NCI-H1436 treated with DMSO at 0.1 percent for 48 hours (cell line): ENCODE measurements at regions not wholly inside any gene's neighbourhood (a gene's known extent, or its start where the extent isn't known, plus 50 kb on each side); places are given as distances from the start of the nearest gene placed in this dataset.

Experiments used
- DNase-seq: peaks from one replicate; lab custom pipeline; 2025; lab: John Stamatoyannopoulos, UW

DNA sequence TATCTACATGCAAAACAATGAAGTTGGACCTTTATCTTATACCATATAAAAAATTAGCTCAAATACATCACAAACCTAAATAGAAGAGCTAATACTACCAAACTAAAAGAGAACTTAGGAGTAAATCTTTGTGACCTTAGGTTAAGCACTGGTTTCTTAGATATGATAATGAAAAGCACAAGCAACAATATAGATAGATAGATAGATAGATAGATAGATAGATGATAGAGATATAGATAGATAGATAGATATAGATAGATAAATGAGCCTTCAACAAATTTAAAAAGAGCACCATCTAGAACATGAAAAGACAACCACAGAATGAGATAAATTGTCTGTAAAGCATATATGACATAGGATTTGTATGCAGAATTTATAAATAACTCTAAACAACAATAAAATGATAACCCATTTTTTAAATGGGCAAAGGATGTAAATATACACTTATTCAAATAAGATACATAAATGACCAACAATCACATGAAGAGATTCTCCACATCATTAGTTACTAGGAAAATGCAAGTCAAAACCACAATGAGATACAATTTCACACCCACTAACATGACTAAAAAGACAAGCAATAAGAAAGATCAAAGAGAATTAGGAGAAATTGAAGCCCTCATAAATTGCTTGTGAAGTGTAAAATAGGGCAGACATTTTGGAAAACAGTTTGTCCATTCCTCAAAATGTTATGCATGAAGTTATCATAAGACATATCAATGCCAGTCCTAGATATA lies 293.7 kb downstream of the BTG1 start:
- DNase-seq: no peak

DNA sequence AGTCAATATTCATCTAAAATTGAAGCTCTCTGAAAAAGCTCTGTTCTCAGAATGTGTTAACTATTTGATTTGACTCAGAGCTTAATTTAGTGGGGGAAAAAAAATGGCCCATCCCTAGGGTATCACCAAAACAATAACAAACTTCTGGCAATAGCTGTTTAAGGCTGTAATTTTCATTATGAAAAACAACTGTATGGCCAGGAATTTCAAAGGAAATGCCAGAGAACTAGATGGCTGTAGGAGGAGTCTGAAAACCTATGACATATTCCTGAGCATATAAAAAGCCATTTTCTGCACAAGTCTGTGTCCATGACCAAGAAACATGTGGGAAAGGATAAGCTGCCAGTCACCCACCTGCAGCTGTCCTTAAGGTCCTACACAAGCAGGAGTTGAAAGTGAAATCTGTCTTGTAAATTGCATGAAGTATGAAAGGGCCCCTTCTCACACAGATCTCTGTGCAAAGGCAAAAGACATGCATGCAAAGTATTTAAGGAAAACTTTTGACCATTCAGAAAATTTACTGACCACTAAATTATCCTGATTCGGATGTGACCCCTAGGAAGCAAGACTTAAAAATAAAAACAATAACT lies 299.1 kb downstream of the BTG1 start:
- DNase-seq: no peak

DNA sequence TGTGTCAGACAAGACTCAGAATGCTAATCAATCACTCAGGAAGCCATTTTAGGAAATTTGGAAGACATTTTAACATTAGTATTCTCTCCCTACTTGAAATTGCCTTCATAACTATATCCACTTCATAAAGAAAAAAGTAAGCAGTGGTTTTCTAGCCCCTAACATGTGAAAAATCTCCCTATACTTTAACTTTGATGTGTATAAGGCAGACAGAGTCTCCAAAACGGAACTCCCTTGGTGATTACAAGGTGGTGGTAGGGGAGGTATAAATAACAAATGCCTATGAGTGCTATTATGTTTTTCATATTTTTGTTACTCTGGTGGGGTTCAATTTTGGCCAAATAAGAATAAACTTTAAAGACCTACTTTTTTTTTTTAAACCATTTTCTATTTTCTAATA lies 300.3 kb downstream of the BTG1 start:
- no peak for DNase-seq

DNA sequence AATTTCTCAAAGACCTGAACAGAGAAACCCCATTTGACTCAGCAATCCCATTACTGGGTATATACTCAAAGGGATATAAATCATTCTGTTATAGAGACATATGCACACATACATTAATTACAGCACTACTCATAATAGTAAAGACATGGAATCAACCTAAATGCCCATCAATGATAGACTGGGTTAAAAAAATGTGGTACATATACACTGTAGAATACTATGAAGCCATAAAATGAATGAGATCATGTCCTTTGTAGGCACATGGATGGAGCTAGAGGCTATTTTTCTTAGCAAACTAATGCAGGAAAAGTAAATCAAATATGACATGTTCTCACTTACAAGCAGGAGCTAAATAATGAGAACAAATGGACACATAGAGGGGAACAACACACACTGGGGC lies 303.8 kb downstream of the BTG1 start:
- no peak for DNase-seq

DNA sequence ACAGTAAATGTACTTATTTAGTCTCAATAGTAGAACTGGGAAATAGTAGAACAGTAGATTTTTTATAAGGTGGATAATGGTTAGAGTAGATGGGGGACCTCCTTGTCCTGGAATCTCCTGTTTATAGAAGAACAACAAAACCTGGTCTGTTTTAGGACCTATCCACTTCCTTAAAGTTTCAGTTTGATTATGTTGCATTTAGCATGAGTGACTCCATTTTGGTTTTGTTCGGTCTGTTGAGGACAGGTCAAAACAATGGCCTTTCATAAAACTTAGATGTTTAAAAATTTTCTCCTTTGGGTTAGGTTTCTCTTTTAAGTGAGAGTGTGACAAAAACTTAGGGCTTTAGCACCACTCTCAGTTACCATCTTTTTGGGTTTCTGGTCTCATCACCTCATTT lies 308.9 kb downstream of the BTG1 start:
- DNase-seq: no peak

DNA sequence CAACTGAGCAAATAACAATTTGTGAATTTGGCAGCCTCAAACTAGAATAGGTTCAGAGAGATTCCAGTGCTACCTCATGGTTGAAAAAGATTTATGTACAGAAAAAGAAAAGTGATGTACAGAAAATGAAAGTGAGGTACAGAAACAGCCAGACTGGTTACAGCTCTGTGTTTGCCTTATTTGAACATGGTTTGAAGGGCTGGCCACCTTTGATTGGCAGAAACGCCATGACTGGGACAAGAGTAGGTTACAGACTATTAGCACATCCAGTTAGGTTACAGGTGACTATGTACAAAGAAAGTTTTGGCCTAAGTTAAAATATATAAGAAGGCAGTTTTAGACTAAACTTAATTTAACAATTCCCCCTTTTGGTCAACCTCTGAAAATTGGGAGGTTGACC lies 309.4 kb downstream of the BTG1 start:
- DNase-seq: no peak

DNA sequence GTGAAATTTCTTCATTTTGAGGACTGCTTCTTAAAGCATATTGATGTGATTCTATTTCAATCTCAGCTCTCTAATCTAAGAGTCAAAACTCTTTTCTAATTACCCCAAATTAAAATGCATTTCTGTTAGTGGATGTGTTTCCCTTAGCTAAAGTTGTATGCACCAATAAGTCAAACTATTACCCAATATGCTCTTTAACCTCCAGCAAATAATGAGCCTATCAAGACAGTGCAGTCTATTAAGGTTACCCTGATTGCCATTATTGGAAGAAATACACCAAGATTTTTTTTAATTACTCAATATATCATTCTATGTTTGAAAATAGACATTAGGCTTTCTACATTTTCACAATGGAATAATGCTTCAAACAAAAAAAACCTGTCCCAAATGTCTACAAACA lies 310.0 kb downstream of the BTG1 start:
- no peak for DNase-seq

DNA sequence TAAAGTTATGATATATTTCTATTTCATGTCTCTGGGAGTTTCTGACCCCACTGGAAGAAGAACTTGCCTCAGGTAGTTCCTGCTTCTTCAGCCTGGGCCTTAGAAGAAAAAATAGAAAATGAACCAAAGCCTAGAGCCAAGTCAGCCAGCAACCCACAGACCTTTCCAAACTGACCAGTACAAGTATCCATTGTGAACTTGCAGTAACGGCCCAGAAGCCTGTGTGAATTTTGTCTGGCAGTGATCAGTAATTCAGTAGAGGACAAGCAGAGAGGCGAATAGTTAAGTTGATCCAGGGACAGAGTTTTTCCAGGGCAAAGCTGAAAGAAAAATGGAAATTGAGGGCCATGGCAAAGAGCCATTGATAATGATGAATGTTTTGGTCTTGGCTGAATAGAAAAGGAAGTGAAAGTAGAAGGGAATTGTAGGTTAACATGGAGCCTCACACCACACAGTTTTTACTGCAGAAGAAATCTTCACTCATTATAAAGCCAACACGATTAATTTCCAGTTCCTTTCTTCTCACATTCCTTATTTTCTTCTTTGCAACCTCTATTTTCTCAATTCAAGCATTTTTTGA lies 311.8 kb downstream of the BTG1 start:
- DNase-seq: no peak

DNA sequence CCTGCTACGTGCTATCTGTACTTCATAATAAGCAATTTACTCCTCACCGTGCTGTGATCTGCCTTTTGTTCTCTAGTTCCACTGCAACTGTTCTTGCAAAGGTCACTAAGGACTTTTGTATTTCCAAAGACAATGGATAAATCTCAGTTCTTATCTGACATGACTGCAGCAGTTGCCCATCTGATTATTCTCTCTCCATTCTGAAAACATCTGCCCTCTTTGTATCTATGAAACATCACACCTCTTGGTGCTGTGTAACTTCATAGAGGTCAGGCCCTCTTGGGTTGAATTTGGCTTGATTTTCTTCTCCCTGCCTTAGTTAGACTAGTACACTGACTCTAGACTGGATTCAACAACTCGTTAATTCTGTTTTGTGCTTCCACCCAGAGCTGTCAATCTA lies 319.6 kb downstream of the BTG1 start:
- no peak for DNase-seq

DNA sequence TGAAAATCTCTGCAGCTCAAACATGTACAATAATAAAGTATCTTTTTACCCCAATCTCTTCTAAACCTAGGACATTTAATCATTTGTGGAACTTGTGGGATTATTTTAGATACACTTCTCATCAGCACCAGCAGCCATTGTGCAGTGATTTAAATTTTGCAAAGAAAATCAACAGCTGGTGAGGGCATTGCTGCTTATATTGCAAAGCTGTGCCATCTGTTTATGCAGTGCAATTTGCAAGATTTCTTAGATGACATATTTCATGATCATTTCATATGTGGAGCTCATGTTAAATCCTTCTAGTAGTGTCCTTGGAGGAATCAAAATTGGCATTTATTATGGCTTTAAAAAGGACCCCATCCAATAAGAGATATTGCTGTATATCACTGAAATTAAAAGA lies 320.7 kb downstream of the BTG1 start:
- DNase-seq: no peak

DNA sequence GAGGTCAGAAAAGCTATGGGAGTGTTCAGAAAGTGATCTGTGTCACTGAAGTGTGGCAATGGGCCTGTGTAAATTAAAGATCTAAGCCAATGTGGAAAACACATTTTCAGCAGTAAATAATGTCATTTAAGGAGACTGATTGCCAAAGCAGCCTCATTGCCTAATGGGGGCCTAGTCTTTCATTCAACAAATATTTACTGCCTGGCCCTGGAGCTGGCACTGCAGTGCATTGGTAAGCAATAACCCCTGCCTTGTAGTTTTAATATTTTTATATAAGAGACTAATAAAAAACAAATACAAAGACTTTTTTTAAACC lies 326.6 kb downstream of the BTG1 start:
- DNase-seq: no peak

DNA sequence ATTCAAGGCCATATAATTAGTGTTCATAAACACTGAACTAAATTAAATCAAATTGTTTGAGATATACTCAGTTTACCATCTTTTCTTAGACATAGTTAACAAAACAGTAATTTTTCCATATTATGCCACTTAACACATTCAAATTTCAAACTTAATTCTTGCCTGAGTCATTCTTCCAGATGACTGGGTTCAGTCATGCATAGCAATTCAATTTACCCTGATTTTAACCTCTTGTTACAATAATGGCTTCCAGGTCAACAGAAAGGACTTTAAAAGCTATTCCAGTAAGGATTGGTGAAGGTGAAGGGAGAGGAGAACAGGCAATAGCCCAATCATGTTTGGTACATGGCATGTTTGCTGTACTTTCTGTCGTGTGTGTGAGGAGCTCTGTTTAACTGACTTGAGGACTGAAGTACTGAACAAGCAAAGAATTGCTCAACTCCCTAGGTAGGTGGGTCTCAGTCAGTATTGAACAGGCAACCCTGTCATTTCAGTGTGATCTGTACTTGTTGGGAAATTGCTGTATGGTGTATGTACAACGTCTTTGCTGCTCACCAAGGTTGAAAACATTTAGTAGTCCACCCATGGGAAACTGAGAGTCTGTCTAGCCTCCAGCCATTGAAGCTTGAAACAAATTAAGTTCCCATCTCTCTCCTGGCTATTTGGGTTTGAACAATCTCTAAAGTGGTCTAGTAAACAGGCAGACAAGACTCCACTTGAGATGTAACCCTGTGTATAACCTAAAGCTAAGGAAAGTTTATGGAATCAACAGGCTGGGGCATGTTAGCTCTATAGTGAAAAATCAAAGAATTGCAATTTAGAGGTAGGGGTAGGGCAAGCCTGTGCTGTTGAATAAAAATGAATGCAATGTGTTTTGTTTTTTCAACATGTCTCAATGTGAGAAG lies 327.2 kb downstream of the BTG1 start:
- DNase-seq: no peak

DNA sequence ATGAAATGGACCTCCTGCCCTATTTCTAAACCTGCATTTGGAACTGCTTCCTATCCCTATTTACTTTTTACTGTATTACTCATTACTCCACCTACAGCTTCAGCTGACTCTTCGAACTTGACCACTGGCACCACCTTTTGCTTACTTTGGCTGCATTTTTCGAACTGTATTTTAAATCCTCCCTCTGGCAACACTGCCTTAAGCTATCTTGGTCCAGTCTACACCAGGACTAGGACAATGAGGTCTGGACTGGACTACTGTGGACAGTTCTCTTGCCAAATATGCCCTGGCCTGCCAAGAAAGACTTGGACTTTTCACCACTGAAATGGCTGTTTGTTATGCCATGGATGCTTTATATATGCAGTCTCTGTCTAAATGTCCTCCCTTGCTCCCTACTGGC lies 328.1 kb downstream of the BTG1 start:
- no peak for DNase-seq

DNA sequence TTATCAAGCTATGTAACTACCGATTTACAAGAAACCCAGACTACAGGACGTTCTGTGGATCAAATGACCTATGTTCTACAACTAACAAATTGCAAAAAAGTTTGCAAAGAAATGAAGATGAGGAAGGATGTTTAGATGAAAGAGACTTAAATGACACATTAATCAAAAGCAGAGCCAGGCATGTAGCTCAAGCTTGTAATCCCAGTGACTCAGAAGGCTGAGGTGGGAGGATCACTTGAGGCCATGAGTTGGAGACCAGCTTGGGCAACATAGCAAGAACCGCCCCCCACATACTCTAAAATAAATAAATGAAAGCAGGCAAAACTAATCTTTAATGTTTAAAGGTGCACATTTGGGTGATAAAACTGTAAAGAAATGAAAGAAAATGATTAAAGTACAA lies 331.9 kb downstream of the BTG1 start:
- no peak for DNase-seq

DNA sequence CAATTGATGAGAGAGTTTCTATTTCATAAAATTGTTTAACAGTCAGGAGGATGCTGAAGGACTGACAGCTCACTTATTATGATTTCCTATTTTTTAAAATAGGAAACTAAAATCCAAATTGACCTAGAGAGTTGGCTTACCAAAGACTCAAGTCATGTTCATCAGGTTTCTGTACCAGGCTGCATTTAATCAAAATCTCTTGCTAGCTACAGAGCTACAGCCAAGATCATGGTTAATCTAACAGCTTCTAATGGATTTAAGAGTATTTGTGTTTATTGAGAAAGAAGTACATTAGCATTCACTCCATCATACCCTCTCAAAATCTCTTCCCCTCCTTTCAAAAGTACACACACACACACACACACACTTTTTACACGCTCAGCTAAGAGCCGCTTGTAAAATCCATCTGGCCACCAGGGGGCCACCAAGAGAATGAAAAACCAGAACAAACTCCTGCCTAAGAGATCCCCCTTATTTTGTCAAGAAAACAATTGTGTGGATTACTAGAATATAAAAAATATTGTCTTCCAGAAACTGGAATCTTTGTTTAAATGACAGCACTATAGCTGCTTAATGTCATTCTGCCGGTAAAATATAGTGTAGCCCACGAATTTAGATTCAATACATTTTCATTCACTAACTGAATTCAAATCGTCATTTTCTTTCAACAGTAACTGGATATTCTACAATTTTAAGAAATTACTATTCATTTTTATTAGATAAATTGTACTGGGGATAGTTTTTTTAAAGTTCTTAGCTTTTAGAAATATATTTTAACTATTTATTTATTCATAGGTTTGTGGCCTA lies 334.0 kb downstream of the BTG1 start:
- no peak for DNase-seq

DNA sequence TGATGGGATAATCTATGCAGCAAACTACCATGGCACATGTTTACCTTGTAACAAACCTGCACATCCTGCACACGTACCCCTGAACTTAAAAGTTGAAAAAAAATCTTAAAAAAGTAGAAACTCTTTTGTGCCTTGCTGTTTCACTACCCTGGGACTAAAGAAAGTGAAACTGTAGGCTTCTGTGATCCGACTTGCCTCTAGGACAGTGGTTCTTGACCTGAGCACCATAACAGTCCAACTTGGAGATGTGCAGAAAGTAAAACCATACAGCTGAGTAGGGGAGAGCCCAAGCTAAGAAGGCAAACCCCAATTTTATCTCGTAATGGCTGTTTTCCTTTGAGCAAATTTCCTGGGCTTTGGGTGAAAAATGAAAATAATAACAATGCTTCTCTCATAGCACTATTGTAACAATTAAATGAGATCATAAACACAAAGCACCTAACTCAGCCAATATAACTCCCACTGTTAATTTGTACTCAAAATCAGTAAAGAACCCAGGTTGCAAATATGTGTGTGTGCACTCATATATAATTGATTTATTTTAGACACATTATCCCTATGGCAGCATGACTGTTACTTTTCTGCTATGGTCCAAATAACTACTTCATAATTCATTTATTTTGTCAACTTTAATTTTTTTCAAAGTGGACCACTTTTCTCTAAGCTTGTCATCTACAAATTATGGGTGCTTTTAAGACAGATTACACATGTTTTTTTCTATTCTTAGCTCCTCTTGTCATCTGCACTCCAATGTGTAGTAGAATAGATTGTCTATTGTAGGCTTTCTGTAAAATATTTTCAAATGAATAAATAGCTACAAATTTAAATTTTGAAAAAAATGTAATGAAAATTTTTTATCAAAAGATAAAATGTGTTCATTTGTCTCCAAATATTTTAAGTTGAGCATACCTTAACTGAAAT lies 334.9 kb downstream of the BTG1 start:
- DNase-seq: no peak

DNA sequence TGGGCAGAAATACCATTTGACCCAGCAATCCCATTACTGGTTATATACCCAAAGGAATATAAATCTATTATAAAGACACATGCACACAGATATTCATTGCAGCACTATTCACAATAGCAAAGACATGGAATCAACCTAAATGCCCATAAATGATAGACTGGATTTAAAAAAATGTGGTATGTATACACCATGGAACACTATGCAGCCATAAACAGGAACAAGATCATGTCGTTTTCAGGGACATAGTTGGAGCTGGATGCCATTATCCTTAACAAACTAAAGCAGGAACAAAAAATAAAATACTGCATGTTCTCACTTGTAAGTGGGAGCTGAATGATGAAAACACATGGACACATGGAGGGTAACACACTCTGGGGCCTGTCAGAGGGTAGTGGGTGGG lies 335.6 kb downstream of the BTG1 start:
- DNase-seq: no peak

DNA sequence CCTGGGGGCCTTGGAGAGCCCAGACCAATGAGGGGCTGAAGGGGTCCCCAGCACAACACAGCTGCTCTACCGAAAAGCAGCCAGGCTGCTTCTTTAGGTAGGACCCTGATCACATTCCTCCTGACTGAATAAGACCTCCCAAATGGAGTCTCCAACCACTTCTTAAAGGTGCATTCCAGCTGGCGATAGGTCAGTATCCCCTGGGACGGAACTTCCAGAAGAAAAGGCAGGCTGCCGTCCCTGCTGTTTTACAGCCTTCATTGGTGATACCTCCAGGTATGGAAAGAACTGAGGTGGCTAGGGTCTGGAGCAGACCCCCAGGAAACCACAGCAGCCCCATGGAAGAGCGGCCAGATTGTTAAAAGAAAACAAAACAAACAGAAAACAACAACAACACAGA lies 340.6 kb downstream of the BTG1 start:
- no peak for DNase-seq

DNA sequence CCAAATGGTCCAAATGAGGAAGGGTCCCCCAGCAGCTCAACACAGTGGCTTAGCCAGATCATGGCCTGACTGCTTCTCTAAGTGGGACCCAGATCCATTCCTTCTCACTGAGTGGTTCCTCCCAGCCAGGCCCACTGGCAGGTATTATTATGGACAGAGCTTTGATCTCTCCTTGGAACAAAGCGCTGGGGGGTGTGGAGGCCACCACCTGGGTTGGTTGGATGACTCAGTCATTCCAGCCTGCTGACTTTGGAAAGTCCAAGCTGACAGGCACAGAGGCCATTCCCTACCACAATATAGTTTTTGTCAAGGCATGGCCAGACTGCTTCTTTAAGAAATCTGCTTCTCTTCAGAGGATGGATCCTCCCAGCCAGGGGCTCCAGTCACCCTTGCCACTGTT lies 341.1 kb downstream of the BTG1 start:
- no peak for DNase-seq

DNA sequence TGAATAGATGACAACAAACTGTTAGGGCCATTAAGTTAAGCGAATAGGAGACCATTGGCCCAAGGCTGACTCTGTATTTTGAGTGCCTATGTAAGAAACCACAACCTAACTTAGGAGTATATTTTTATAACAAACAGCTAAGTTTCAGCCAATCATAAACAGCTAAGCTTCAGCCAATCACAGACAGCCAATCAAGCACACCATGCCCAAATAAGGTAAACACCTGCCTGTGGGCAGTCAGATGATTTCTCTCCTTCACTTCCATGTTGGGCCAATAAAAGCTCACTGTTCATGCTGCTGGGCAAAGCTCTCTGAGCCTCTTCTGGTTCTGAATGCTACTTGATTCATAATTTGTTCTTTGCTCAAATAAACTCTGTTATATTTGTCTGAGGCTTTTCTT lies 344.6 kb downstream of the BTG1 start:
- no peak for DNase-seq

DNA sequence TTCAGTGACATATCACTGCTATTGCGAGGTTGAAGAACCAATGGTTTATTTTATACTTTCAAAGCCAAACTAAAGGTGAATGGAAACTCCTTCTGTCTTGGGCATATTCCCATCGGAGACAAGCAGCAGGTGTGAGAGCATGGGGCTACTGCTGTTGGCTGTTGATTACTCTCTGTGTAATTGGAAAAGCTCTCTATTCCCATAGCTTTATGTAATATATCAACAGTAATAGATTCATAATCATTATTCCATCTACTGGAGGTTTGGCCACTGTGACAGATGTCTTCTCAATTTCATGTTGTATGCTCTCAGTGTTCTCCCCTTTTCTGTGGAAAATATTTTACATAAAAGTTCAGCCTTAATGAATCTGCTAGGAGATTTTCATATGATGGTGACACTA lies 352.0 kb downstream of the BTG1 start:
- DNase-seq: no peak
